NCI-H2029 treated with DMSO at 0.1 percent for 48 hours (cell line): ENCODE measurements at regions not wholly inside any gene's neighbourhood (a gene's known extent, or its start where the extent isn't known, plus 50 kb on each side); places are given as distances from the start of the nearest gene placed in this dataset.
"Not testable (repeated sequence)": the region's sequence is repeated elsewhere in the genome, so short reads cannot be mapped to it uniquely, and the experiment has no call there.

Source experiments
- DNase-seq: peaks from one replicate; lab custom pipeline; 2025; lab: John Stamatoyannopoulos, UW

- DNase-seq: peak; percentile 29
Observed at GRCh38 chr2:187994464-187995331, 297.0 kb upstream of the GULP1 start.

GRCh38 chr2:187995556-187995955 lies 296.1 kb upstream of the GULP1 start:
- no peak for DNase-seq

- DNase-seq: no peak
Observed at GRCh38 chr2:187996630-187997029, 295.0 kb upstream of the GULP1 start.

GRCh38 chr2:188000189-188000588 lies 291.5 kb upstream of the GULP1 start:
- no peak for DNase-seq

GRCh38 chr2:188003800-188004199 lies 287.9 kb upstream of the GULP1 start:
- DNase-seq: no peak

- no peak for DNase-seq
Observed at GRCh38 chr2:188013767-188014166, 277.9 kb upstream of the GULP1 start.

GRCh38 chr2:188016917-188017316 lies 274.8 kb upstream of the GULP1 start:
- no peak for DNase-seq

GRCh38 chr2:188022389-188022788 lies 269.3 kb upstream of the GULP1 start:
- no peak for DNase-seq

GRCh38 chr2:188023035-188023434 lies 268.6 kb upstream of the GULP1 start:
- DNase-seq: no peak

GRCh38 chr2:188024811-188025210 lies 266.9 kb upstream of the GULP1 start:
- no peak for DNase-seq

GRCh38 chr2:188028739-188029138 lies 262.9 kb upstream of the GULP1 start:
- DNase-seq: no peak

- no peak for DNase-seq
Observed at GRCh38 chr2:188032306-188032705, 259.4 kb upstream of the GULP1 start.

GRCh38 chr2:188032786-188033185 lies 258.9 kb upstream of the GULP1 start:
- no peak for DNase-seq

GRCh38 chr2:188033240-188033639 lies 258.4 kb upstream of the GULP1 start:
- not testable (repeated sequence) for DNase-seq

- not testable (repeated sequence) for DNase-seq
Observed at GRCh38 chr2:188034102-188034501, 257.6 kb upstream of the GULP1 start.

- not testable (repeated sequence) for DNase-seq
Observed at GRCh38 chr2:188035377-188035776, 256.3 kb upstream of the GULP1 start.

GRCh38 chr2:188036786-188037185 lies 254.9 kb upstream of the GULP1 start:
- DNase-seq: not testable (repeated sequence)

GRCh38 chr2:188039307-188039706 lies 252.4 kb upstream of the GULP1 start:
- DNase-seq: no peak

GRCh38 chr2:188042412-188042811 lies 249.3 kb upstream of the GULP1 start:
- DNase-seq: no peak

GRCh38 chr2:188045016-188045415 lies 246.7 kb upstream of the GULP1 start:
- DNase-seq: no peak

GRCh38 chr2:188046437-188046836 lies 245.2 kb upstream of the GULP1 start:
- DNase-seq: no peak

- no peak for DNase-seq
Observed at GRCh38 chr2:188047735-188048134, 243.9 kb upstream of the GULP1 start.

- DNase-seq: no peak
Observed at GRCh38 chr2:188050726-188051125, 240.9 kb upstream of the GULP1 start.

GRCh38 chr2:188051706-188052105 lies 240.0 kb upstream of the GULP1 start:
- no peak for DNase-seq
